GM18511 (cell line): ENCODE measurements at regions not wholly inside any gene's neighbourhood (a gene's known extent, or its start where the extent isn't known, plus 50 kb on each side); places are given as distances from the start of the nearest gene placed in this dataset.
"Not testable (repeated sequence)": the region's sequence is repeated elsewhere in the genome, so short reads cannot be mapped to it uniquely, and the experiment has no call there.

Source experiments
- ATAC-seq: cut with Tn5 transposase; IDR thresholded peaks from one replicate; pipeline ENCODE4 v1.9.1; 2021; ENCODE audit warnings: mild to moderate bottlenecking, moderate library complexity; ENCODE audit not compliant: unreplicated experiment

DNA sequence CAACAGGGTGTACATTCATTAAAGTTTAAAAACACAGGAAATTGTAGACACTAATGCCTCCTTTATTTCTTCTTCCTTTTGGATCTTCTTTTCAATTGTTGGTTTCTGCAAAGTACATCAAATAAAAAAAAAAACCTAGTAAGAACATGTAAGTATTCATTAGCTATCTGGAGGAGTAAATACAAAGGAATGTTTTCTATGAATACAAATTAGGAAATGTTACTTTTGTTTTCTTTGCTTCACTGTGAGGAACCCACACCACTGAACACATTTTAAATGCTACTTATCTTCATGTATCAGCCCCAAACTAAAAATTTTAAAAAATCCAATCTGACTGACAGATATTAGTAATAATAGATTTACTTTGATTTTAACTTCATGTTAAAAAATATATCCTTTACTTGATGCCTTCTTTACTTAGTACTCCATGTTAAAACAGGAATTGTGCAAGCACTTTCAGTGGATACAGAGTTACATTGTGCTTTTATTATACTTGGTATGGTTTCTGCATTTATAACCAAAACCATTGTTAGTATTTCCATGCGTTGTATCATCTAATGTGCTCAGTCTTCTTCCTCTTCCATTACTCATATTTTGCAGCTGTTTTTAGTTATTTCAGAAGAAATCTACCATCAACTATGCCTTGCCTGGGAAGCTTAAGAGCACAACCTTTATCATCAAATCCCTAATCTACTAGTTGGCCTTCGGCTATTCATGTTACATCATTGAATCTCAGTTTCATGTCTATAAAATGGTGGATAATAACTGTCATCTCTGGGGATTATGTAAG is 236.9 kb upstream of the DPYD start:
- ATAC-seq: no peak

DNA sequence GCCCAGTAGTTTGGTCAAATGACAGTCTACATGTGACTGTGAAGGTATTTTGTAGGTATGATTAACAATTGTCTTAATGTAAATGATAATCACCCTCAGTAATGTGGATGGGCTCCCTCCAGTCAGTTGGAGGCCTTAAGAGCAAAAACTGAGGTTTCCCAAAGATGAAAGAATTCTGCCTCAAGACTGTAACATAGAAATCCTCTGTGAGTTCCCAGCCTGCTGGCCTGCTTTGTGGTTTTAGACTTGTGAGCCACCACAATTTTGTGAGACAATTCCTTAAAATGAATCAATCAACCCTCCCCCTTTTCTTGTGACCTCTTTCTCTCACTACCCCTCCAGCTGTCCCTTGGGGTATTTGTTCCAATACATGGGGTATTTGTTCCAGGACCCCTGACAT is 226.4 kb upstream of the DPYD start:
- no peak for ATAC-seq

DNA sequence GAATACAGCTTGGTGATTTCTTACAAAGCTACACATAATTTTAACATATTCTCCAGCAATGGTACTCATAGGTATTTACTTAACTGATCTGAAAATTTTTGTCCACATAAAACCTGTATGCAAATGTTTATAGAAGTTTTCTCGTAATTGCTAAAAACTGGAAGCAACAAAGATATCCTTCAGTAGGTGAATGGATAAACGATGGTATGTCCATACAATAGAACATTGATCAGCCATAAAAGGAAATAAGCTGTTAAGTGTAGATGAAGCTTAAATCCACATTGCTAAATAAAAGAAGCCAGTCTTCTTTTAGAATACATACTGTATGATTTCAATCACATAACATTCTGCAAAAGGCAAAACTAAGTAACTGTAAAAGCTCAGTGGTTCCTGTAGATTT is 224.8 kb upstream of the DPYD start:
- no peak for ATAC-seq

DNA sequence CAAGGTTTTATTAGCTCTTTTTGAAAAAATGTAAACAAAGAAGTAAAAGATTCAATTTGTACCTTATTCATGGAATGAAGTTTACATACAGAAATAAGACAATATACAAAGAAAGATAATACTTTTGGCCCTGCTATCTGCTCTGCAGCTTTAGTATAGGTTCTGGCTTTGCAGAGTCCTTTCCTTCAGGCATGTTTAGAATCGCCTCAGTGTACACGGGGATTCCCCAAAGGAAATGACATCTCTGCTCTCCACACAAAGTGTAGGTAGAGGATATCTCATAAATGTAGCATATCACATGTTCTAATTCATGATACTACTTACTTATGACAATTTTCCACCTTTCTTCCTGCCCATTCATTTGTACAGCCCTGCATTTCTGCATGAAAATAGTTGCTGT is 222.6 kb upstream of the DPYD start:
- no peak for ATAC-seq

DNA sequence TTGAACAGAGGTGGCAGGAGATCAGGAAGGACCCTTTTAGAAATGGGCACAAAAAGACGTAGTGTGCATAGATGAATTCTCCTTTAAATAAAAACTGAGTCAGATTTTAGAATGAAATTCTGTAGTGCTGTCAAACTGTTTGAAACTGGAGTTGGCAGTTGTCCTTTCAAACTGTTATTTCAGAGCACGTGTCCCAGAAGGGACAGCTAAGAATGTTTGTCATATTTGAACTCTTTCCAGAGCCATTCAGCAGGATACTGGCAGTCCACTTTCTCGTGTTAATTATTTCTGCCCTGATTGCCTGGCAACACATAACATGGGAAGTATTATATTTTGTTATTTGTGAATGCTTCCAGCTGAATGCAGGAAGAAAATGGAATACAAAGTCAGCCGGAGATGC is 212.3 kb upstream of the DPYD start:
- no peak for ATAC-seq

DNA sequence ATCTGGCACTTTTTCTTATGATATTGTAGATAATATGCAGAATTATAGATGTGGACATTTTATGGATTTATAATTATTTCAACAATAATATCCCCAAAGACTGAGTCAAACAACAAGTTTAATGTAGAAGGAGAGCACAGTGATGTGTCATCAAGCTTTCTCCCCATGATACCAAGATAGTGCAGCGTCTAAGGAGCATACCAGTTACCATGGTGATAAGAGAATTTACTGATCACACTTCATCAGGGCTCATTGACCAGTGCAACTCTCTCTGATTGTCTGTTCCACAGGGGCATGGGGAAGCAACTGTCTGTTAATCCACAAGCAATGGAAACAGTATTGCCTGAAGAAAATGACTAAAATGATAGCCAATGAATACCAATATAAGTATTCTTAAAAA is 209.6 kb upstream of the DPYD start:
- ATAC-seq: no peak

DNA sequence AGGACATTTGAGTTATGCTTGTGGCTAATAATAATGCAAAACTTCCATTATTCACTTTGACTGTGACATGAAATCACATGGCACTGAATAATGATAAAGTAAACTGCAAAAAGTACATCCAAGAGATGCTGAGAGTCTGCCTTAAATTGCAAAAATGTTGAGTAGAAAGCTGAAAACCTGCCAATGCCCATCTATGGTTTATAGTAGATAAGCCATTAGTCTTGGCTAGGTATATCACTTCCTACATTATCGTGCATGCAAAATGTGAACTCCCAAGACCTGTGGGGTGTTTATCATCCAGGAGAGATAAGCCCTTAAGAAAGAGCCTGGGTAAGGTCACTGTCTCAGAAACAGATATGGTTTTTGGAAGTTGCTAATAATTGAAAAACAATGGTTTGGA is 208.7 kb upstream of the DPYD start:
- ATAC-seq: no peak

DNA sequence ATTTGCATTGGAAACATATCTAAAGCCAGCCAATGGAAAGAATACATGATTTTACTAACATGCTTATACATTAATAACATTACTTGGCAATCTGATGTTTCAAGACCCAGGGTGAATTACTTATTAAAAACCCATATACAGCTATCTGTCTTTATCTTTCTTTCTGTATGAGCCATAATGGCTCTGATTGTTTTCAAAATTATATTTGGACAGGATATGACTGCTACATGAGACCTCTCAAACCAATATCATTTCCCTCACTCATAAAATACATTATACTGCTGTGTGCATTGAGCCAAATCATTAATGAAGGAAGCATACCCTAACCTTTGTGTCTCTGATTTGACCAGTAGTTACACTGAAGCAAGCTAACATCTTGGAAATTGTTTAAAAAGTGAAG is 205.9 kb upstream of the DPYD start:
- no peak for ATAC-seq

DNA sequence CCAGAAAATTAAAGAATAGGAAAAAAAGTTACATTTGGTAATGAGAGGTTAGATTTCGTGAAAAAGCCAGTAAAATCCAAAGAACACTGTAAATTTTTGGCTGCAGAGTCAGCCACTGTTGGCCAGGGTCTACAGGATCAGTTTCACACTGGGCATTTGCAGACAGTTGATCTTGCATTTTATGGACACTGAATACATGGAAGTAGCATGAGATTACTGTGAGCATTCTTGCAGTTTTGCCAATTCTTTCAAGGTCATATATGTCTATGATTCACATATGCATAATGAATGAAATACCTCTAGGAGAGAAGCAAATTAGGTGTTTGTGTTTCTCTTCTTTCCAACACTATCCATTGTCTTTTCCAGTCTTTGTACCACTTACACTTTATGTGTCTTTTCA is 200.8 kb upstream of the DPYD start:
- no peak for ATAC-seq

DNA sequence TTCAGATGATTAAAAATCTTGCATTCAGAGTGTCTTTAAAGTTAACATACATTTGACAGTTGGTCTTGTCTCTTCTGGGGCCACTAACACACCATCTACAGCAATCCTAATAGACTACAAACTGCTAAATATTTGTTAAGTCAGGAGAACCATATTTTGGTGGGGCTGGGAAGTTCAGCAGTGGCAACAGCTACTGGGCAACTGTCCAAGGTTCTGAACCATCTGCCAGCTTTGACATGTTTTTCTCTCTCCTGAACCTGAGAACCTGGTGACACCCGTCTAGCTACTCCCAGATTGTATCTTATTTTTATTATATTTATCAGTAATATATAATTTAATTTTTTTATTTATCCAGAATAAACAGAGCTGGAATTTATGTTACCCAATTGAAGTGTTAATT is 199.0 kb upstream of the DPYD start:
- ATAC-seq: no peak

DNA sequence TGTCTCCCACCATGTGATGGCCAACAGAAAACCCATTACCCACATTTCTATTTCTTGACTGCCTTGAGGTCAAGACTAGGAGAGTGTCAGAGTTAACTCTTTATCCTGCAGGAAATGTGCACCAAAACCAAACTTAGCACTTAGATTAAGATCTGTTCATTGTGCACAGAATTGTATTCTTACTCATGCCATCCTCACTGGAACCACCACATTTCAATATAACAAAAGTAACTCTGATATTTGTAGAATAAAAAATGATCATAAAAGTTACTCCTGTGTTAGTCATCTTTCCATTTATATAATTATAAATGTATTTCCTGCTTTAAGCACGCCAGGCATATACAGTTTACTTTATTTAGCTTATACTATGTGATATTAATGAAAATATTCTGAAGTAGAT is 193.0 kb upstream of the DPYD start:
- ATAC-seq: no peak

DNA sequence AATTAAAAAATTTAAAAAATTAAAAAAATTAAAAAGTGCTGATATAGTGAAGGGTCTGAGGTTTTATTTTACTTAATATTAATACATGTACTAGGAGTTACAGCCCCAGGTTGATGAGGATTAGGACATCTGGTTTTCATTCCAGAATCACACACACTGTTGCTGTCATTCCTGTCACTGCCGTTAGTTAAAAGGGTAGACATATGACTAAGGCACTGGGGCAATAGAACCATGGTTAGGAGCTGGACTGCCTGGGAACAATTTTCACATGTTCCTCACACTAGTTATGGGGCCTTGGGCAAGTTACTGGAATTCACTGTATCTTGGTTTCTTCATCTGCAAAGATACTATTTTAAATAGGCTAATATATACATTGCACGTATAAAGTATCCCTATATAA is 191.8 kb upstream of the DPYD start:
- ATAC-seq: no peak

DNA sequence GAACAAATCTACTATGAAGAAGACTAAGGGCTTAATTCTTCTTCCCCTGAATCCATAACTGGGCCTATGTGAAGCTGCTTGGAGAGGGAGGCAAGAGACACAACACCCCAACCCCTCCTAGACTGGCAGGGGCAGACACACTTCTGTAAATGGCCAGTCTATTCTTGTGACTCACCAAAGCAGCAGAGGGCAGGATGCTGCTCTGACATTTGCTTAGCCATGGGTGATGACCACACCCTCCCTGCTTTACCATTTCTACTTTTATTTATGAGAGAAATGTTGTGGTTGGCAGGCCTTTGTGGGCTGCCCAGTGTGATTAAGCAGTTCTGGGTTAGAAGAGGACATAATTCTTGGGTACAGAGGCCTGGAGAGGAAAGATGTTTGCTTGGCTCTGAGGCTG is 189.8 kb upstream of the DPYD start:
- no peak for ATAC-seq

DNA sequence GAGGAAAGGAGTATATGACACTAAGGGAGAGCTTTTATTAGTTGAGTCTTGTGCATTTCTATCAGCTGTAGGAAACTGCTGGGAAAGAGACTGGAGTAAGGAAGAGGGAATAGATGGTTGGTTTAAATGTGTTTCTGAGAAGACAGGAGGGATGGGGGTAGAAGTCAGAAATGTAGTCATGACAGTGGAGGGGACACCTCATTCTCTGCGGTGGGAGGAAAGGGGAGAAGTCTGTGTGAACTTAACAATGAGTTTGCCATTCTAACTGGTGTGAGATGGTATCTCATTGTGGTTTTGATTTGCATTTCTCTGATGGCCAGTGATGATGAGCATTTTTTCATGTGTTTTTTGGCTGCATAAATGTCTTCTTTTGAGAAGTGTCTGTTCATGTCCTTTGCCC is 187.5 kb upstream of the DPYD start:
- not testable (repeated sequence) for ATAC-seq

DNA sequence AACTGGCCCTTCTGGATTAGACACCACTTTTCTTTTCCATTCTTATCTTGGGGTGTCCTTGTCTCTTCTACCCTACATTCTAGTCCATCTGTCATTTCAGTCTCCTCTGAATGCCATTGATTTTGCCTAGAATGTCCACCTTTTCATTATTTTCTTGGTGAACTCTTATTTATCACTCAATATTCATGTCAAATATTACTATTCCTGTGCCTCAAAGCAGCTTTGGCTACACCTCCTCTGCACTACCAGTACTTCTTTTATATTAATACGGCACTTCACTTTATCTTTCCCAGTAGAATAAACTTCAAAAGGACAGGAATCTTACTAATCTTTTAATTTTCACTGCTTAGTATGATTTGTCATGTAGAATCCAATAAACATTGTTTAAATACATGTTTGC is 186.4 kb upstream of the DPYD start:
- no peak for ATAC-seq

DNA sequence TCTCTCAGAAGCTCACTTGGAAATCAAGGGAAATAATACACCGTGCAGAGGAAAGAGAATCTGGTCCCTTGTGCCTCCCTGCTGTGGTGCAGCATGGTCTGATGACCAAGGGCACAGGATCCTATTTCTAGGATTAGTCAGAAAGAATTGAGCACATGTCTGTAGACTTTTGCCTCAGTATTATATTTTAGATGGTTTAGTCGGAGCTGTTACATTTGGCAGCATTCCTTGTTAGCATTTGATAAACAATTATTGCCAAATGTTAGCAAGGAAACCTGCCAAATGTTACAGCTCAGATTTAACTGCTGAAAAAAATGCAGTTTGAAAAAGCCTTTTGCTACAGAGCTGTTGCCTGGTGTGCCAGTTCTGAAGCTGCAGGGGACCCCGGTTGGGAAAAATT is 183.5 kb upstream of the DPYD start:
- no peak for ATAC-seq

DNA sequence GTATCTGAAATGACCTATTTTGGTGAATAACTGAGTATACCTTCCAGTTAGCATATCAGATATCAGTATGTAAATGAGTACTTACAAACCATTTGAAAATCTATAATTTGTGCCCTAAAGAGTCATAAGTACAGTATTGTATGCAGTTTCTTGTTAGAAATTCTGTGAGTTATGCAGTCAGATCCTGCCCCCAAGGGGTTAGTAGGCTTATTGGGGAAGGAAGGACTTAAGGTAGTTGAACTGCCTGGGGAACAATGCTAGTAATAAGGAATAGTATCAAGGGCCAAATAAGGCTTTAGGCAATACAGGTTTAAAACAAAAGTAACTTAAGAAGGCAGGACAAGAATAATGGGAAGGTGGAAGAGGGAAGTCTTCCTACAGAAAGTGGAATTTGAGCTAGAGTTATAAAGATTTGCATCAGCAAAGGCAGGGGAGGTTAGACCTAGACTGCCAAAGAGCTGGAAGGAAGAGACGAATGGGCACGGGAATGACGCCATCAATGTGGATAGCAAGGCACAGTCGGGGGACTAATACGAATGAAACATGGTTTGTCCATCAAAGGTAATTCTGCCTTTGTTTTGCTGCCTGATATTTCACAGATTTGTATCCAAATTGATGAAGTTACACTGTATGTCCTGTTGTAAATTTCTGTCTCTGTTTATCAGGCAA is 182.9 kb upstream of the DPYD start:
- ATAC-seq: no peak

DNA sequence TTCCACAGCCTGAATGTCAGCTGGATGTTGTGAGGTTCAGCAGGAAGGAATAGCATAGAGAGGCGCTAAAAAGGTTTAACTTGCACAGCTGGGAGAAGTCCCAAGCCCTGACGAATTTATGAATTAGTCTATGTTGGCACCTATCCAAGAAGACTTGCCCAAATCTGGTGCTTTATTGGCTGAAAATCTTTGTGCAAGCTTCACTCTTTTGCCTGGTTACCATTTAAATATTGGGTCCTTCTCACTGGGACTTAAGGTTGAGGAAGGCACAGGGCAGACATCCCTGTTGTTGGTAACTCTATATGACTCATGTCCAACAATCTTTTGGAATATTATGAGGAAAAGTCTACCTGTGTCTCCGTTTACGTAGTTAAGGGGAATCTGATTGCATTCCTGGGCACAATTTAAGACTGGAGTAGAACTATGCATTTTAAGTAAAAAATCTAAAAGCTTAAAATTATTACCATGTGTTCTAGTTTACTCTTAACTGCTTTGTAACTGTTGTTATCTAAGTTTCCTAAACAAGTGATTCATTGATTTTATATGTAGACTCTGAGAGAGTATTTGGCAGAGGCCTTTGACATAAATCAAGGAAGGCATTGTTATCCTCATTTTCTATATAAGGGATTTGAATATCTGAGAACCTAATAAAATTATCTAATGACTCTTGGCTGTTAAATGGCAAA is 181.7 kb upstream of the DPYD start:
- no peak for ATAC-seq

DNA sequence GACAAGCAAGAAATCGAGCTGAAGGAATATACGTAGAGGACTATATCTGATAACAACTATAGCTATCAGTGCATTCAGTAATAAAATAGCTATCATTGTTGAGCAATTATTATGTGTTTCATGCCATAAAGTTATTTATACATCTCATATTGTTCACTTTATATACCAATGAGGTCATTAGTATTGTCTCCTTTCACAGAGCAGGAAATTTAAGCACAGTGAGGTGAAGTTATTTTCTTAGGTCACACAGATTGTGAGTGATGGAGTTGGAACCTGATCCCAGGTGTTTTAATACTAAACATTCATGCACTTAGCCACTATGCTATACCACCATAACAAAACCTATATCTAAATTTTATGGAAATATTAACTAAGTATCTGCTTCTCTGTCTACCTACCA is 180.5 kb upstream of the DPYD start:
- ATAC-seq: no peak

DNA sequence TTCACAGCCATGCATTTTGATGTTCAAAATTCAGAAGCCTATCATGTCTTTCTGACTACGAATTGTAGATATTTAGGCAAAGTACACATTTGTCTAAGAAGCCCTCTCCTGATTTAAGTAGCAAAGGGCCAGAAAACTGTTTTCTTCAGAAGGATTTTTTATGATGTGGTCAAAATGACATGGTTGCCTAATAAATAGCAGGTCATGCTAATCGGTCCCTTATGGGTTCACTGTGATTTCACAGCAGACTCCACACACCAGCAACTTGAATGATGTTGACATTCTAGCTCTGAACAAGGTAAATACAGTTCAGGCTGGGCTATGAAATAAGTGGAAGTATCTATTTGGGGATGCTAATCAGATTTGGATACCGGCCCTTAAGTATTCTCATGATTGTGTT is 178.7 kb upstream of the DPYD start:
- ATAC-seq: no peak

DNA sequence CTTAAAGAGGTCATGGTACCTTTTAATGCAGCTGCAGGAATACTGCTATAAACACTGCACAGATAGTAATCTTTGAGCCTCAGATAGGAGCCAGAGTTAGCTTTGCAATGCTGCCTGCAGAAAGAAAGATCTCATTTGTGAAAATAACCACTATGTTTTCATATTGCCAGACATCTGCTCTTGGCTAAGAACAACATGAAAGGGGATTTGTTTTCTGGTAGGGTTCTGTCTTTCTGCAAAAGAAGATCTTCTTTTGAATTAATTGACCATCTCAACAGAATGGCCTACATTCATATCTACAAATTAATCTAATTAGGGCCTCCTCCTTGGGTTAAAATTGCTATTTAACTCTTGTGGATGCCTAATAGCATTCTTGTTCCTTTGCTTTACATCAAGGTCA is 177.6 kb upstream of the DPYD start:
- ATAC-seq: no peak

DNA sequence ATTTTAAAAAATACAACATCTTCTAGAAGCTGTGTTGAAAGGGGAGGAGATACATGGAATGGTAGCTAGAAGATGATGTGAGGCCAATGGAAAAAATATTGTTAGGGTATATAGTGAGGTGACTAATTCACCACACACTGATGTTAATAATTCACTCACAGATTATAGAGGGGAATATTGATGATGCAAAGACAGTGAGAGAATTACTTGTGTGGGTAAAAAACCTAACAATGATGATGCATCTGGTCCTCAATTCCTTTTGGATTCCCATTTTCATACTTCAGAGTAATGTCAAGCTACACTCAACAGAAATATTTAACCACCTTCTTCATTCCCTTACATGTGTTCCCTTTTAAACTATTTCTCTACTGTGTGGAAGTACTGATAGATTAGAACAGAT is 169.5 kb upstream of the DPYD start:
- no peak for ATAC-seq
